GM21723 (cell line): ENCODE measurements at regions not wholly inside any gene's neighbourhood (a gene's known extent, or its start where the extent isn't known, plus 50 kb on each side); places are given as distances from the start of the nearest gene placed in this dataset.

ENCODE experiments used
- ATAC-seq: cut with Tn5 transposase; IDR thresholded peaks from one replicate; pipeline ENCODE4 v1.9.1; 2021; ENCODE audit warnings: mild to moderate bottlenecking, moderate library complexity; ENCODE audit not compliant: unreplicated experiment

GRCh38 chr3:18501679-18502343 is 76.7 kb upstream of the SATB1 start:
- no peak for ATAC-seq

GRCh38 chr3:18500322-18500721 is 75.2 kb upstream of the SATB1 start:
- no peak for ATAC-seq

- peak; percentile 73 for ATAC-seq
Observed at GRCh38 chr3:18499301-18499700, 74.2 kb upstream of the SATB1 start.

- no peak for ATAC-seq
Observed at GRCh38 chr3:18494251-18494650, 69.1 kb upstream of the SATB1 start.

GRCh38 chr3:18489939-18490338 is 64.8 kb upstream of the SATB1 start:
- ATAC-seq = no peak

- ATAC-seq = no peak
Observed at GRCh38 chr3:18483226-18483625, 58.1 kb upstream of the SATB1 start.

- no peak for ATAC-seq
Observed at GRCh38 chr3:18481946-18482548, 56.9 kb upstream of the SATB1 start.

- no peak for ATAC-seq
Observed at GRCh38 chr3:18477620-18478019, 52.5 kb upstream of the SATB1 start.
